GM18511 (cell line): ENCODE measurements at regions not wholly inside any gene's neighbourhood (a gene's known extent, or its start where the extent isn't known, plus 50 kb on each side); places are given as distances from the start of the nearest gene placed in this dataset.

ENCODE experiments used
- ATAC-seq: cut with Tn5 transposase; IDR thresholded peaks from one replicate; pipeline ENCODE4 v1.9.1; 2021; ENCODE audit warnings: mild to moderate bottlenecking, moderate library complexity; ENCODE audit not compliant: unreplicated experiment

DNA sequence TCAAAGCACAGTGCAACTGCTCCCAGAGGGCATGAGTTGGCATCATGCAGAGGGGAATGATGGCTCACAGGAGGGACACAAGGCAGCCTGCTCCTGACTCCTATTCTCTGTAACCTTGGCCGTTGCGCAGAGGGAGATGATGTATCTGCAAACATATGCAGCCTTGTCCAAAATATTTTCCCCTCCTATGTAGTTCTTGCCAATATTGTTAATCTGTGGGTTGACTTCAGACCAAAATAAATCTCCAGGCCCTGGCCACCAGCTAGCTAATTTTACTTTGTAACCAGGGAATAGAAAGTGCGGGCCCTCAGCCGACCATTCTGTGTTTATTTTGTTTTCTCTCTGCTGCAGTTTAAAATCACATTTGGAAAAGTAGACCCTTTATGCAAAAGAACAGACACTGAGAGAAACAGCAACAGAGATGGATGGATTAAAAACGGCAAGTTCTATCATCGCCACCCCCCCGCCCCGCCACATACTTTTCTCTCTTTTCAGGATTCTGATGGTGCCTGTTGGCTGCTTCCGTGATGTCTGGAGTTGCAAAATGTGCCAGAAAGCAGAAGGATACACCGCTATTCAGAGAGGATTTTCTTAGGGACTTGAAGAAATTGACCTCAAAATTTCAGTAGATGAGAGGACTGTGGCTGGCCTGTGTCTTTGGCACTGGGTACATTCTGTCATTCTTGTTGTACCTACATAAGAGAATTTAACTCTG lies 185.3 kb upstream of the BCOR start:
- ATAC-seq = no peak

DNA sequence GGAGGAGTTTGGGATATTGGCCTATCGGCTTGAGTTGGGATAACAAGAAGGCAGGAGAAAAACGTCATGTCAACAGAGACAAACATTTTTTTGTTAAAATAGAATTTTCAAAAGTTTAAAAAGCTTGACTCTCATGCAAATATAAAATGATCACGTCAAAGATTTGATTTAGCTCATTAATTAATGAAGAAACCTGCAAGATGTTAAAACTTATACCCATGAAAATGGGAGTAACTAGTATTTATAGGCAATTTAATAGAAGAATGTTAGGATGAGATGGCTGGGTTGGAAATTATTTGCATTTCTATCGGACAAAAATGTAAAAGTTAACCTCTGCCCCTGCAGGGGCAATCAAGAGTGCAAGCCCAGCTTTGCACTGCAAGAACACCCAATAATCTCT lies 184.6 kb upstream of the BCOR start:
- ATAC-seq = no peak

DNA sequence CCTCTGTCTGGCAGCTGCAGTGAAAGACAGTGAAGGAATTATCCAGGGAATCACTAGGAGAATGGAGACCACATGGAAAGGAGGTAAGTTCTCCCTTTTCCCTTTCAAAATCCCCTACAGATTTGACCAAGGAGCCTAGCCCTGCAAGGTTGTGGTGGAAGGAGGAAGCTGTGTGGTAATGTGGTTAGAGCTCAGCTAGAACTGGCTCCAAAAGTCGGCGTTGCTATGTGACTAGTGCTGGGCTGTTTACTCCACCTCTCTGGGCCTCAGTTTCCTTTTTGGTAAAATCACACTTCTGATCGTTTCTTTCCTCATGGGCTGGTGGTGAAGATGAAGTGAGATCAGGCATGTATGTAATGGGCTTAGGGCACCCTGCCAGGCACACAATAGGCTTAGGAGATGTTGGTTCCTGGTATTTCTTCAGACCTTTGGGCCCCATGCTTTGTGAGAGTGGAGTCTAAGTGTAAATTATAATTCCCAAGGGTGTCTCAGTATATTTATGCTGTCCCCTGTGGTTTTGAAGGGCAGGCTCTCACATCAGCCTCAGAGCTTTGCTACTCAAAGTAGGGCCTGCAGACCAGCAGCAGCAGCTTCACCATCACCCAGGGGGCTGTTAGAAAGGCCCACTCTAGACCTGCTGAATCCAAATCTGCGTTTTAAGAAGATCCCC lies 183.7 kb upstream of the BCOR start:
- no peak for ATAC-seq

DNA sequence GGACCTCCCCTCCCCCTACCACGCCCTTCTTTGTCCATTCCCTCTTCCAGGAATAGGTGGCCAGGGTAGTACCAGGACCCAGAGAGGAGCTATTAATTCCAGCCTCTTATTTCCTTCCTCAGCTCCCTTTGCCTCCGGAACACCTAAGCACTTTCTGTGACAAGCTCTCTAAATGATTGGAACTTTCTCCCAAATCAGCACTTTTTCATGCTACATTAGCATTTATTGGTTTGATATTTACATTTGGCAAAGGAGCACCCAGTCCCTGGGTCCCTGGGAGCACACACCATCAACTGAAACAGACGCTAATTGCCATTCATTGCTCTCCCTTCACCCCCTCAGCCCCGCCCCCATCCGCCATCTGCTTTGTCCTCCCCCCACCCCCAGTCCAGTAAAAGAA lies 182.0 kb upstream of the BCOR start:
- no peak for ATAC-seq

DNA sequence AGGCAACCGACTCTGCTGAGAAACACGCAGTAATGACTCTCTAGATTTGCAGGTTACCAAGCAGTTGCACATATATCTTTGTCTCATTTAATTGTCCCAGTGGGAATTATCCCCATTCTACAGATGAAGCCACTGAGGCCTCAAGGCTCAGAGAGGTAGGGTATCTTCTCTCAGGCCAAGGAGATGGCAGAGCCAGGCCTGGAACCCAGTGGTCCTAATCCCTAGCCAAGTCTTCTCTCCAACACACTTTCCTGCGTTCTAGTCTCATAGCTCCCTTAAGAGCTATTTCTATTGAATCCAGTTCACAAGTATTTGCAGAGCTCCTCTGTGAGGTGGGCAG lies 181.3 kb upstream of the BCOR start:
- ATAC-seq = no peak

DNA sequence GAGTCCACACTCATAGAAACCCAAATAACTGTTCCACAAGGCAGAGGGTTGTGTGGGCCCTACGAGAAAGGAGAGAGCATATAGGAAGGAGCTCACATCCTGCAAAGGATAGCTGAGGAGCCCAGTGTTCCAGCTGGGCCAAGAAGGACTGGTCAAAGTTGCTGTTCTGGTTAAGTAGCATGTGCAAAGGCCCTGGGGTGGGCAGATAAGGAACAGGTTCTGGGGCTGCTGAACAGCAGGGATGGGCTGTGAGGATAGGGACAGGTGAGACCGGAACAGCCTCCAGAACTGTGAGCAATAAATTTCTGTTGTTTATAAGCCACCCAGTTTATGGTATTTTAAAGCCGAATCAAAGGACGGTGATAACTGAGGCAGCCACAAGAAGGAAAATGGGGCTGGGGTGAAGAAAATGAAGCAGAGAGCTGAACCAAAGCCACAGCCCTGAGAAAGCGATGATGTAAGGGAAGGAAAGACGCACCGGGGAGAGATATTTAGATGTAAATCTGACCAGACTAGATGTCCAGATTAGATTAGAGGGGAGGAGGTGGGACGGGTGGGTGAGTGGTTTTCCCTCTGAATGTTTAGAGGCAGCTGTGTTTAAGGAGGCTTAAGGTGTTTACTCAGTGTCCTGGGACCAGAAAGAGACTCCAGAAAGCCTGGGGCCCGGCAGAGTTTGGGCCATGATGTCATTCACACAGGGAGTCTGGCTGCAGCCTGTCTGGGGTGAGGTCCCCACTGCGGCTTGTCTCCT lies 180.8 kb upstream of the BCOR start:
- ATAC-seq = no peak

DNA sequence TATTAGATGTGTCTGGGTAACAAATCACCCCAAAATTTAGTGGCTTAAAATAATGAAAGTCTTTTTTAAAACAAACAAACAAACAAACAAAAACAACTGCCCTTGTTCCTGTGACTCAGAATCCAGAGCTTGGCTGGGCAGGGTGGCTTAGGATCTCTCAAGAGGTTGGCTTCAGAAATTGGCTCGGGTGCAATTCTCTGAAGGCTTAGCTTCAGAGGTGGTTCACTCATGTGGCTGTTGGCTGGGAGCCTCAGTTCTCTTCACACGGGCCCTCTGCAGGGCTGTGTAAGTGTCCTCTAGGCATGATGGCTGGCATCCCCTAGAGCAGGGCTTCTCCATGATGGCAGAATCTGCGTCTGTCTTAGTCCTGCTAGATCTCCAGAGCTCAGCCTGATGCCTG lies 179.9 kb upstream of the BCOR start:
- ATAC-seq = no peak

DNA sequence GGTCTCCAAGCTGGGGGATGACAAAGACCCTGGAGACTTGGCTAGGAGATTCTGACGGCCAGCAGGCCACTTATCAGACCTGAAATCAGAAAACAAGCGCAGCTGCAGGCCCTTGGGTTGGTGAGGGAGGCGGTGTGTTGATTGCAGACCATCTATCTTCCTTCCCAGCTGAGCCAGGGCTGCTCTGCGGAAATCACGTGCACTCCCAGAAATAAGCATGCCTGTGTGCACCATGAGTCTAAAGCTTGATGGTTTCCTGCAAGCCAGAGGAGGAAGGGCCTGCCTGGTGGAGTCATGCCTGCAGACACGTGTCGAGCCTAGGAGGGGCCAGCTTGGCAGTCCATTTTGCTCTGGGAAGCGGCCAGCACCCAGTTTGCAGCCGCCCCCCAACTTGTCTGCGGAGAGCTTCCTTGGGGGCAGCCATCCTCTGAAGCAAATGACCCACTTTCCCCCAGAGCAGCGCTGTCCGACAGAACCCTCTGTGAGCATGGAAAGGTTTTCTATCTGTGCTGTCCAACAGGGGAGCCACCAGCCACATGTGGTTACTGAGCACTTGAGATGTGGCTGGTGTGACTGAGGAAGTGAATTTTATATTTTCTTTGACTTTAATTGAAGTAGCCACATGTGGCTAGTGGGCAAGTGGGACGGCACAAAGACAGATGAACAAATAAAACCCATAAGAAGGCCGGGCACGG lies 175.7 kb upstream of the BCOR start:
- no peak for ATAC-seq

DNA sequence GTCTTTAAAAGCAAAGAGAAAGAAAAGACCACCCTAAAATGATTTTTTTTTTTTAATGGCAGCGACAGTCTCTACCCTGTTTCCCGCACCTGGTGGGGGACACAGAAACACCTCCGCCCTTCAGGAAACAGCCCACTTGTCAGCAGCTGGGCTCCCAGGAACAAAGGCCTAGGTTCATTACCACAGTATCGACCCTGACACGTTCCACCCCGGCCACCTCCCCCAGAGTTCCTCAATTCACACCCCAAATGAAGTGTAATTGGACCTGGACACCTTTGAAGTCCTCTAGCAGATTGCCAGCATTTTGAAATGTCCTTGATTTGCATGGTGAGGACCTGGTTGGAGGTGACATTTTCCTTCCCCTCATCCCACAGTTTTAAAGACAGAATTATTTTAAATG lies 175.0 kb upstream of the BCOR start:
- ATAC-seq = no peak

DNA sequence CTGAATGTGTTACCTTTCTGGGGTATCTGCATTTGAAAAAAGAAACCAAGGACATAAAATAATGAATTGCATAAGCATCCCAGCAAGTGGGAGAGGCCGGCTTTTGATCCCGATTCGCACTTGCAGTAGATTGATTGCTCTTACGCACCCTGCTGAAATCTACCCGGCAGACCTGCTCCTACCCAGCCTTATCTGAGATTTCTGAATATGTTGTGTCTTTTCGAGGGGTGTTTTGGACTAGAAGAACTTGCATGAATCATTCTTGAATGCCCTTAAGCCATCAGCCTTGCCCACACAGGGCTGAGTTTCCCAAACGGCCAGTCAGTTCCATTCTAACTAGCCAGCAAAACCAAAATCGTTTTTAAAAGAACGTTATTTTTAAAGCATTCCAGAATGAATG lies 174.4 kb upstream of the BCOR start:
- ATAC-seq = no peak

DNA sequence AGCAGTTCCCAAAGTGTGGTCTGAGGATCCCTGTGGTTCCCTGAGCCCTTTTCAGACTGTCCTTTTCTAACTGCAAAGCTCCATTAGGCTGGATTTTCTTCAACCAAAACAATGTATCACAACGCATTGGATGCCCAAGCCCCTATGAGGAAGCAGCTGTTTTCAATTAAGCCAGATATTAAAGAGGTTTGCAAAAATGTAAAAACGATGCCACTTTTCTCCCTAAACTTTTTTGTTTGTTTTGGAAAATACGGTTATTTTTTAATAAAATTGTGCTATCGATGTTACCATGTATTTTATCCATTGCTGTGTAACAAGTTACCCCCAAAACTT lies 170.4 kb upstream of the BCOR start:
- ATAC-seq = no peak

DNA sequence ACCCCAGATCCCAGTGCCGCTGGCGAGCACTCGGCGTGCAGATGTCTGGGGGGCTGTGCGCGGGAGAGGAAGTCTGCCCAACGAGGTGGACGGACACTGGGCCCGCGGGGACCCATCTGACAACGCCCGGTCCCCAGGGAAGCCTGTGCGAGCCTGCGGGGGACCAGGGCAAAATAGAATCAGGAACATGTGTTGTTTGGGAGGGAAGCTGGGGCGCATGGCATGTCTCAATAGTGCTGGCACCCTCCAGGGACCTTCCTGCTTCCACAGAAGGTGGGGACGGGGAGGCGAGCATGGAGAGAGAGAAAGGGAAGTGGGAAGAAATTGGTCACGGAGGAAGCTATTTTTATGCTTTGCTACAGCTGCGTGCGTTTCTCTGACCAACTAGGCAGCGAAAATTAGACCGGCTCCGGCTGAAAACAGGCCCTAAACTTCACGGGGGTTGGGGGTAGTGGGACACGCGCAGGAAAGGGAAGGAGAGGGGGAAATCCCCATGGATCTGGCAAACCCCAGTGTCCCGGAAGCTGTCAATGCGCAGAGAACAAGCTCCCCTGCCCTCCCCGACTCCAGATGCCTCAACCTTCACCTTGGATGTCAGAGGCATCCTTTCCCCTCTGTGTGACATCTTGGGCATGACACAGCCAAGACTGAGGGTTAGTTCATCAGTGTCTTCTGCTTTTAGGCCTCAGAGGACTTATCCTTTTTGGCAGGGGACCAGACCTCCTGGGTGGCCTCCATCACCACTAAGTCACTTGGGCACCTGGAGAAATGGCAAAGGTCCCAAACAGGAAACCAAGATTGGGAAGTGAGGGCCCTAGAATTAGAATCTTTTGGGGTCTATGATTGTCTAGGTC lies 169.8 kb upstream of the BCOR start:
- peak; percentile 63 for ATAC-seq

DNA sequence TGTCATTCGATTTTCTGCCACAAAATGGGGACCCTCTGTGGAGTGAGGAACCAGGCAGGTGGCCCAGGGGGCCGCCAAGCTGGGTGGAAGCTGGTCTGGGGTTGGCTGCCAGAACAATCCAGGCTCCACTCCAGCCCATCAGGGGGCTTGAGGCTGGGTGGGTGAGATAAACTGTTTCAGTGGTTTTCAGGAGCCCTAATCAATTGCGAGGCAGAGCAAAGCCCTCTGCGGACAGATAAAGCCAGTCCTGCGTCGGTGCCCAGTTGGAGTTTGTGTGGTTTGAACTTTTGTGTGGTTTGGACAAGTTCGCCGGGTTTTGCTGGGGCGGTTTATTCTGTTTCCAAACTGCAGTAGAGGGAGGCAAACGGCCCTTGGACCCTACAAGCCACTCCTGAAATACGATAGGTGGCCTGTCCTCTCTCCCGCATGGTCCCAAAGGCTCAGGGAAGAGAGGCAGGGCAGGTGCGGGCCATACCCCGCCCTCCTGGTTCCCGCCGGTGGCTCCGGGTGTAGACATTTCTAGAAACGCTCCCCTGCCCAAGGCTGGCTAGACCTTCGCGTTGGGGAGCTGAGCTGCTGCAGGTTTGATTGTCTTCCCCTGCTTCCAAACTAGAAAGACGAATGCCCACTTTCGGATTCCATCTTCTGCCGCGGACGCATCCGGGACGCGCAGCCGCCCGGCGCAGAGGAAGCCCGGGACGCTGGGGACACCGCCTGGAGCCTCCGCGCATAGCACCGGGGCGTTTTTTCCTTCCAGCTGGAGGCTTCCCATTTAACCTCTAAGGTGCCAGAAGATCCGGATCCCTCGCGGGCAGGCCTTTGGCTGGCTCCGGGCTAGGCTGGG lies 169.0 kb upstream of the BCOR start:
- peak; percentile 52 for ATAC-seq

DNA sequence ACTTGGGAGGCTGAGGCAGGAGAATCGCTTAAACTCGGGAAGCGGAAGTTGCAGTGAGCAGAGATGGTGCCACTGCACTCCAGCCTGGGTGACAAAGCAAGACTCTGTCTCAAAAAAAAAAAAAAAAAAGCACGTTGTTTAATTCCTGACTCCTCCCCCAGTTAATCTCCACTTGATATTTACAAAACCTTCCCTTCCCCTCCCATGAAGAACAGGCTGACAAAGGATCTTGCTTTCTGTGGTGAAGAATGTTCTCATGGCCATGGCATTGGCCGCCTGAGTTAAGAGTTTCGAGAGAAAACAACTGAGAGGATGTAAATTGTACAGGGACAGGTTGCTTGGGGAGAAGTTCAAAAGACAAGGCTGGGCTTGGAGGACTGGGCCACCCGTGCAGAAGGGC lies 168.2 kb upstream of the BCOR start:
- no peak for ATAC-seq

DNA sequence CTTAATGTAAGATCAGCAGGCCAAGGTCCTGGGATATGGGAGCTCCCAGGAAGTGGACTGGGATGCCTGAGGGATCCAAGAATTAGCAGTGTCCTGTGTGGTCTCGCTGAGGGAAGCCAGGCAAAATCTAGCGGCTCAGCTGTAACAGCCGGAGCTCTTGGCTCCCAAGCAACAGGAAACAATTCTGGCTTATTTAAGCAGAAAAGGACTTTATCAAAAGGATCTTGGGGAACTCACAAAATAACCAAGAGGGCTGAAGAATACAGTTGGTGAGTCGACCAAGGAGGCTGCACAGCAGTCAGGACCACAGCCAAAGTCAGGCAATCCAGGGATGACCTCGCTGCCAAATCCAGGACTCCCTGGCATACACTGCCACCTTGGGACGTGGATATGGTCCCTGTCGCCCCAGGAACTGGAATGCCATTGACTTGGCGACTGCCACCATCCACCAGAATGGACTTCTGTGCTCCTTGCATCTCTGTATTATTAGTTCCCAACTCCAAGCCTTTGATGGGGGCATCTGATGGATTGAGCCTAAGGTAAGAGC lies 165.3 kb upstream of the BCOR start:
- no peak for ATAC-seq

DNA sequence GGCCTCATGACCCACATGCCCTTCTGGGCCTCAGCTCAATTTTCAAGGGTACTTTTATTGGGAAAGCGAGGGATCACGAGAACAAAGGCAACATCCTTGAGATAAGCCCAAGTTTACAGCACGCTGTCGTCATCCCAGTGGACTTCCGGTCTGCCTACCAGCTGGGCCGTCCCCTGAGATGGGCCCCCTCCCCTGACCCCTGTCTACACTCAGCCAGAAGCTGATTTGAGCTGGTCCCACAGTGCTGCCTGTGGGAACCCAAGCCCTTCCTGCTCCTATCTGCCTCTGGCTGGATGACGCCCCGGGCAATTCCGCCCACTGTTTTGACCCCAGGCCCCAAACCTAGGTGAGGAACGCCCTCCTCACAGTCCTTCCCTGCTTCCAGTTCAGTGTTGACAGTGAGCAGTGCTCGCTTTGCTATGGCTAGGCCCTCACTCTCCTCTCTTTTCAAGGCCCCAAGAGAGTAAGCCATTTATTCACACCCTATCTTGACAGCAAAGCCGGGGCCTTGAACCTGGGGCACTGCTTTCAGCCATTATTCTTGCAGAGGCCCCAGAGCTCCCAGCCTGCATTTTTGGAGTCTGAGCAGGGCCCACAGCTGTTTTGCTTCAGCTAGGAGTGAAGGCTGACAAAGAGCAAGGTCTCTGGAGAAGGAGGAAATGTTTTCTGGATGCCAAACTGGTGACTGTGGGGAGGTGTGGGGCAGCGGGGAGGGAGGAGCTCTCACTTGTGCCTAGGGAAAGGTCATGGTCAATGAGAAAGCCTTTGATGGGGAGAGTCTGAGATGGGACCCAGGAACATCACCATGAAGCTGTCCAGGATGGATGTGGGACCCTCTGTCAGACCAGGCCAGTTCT lies 164.6 kb upstream of the BCOR start:
- no peak for ATAC-seq

DNA sequence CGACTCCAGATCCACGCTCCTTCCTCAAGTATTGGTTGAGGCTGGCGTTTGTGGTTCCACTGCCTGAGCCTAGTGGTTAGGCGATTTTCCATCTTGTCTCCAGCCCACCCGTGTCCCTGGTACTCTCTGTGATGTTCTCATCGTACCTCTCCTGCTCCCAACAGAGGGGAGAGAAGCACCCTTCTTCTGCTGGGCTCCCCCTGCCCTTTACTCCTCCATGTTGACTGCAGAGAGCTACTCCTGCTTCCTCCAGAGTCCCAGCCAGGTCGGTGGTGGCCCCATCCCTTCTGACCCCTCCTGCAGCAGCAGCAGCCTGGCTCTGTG lies 164.0 kb upstream of the BCOR start:
- no peak for ATAC-seq

DNA sequence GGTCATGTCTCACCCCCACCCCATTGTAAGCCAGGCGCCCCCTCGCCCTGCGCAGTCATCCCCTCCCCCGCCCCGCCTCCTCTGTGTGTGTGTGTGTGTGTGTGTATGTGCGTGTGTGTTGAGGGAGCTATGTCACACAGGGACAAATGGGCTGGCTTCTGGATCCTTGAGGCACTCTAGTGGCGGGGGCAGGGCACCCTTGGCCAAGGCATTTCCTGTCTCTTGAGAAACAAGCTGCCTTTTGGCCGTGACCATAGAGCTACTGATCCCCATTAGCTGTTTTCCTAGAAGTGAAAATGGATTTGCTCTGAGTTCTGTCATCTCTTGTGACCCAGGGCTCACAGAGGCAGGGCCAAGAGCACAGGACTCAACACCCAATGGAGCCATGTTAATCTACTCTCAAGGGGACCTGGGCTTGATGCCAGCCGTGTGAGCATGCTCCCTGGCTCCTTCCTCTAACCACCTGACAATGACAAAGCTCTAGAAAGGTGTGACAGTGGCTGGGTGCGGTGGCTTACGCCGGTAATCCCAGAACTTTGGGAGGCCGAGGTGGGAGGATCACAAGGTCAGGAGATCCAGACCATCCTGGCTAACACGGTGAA lies 162.5 kb upstream of the BCOR start:
- ATAC-seq = no peak

DNA sequence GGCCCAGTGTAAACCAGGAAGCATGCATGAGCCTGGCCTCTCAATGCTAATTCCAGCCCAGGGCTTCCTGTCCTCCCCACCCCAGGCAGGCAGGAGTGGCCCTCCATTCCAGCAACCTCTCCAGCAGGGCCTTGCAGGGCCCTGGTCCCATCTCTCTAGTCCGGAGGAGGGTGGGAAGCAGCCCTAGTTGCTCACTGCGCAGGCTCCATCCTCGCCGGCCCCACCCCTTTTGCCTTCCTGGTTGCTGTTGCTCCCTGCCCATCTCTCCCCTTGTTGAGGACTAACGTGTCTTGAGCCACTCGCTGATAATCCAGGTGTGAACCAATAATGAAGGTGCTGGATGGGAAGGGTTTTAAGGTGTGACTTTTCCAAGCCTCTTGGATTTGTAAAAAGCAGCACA lies 161.2 kb upstream of the BCOR start:
- ATAC-seq = no peak
